Activated T-helper 17 cell treated with anti-CD3 and anti-CD28 coated beads, Interleukin-2, amount 50 U/mL, for 72 hours (primary cell): ENCODE measurements at regions not wholly inside any gene's neighbourhood (a gene's known extent, or its start where the extent isn't known, plus 50 kb on each side); places are given as distances from the start of the nearest gene placed in this dataset.
"Not testable (repeated sequence)": the region's sequence is repeated elsewhere in the genome, so short reads cannot be mapped to it uniquely, and the experiment has no call there.

Source experiments
- ATAC-seq: fragments of 150-1000 bp; cut with Tn5 transposase; replicated peaks from 2 replicates; pipeline ENCODE4 v1.10.0; 2021; ENCODE audit warnings: mild to moderate bottlenecking, moderate library complexity
- H3K27ac Mint-ChIP-seq: one replicate; pipeline ENCODE4 v1.8.0; 2022; ENCODE audit warnings: mixed read lengths
- H3K27me3 Mint-ChIP-seq: one replicate; pipeline ENCODE4 v1.8.0; 2022; ENCODE audit warnings: mixed read lengths
- H3K36me3 Mint-ChIP-seq: one replicate; pipeline ENCODE4 v1.8.0; 2022; ENCODE audit warnings: low read depth, mild to moderate bottlenecking, mixed read lengths
- H3K4me1 Mint-ChIP-seq: one replicate; pipeline ENCODE4 v1.8.0; 2022; ENCODE audit warnings: mixed read lengths
- H3K4me3 Mint-ChIP-seq: one replicate; pipeline ENCODE4 v1.8.0; 2022; ENCODE audit warnings: mild to moderate bottlenecking, mixed read lengths
- H3K9me3 Mint-ChIP-seq: one replicate; pipeline ENCODE4 v1.8.0; 2022; ENCODE audit warnings: mixed read lengths

- H3K9me3 Mint-ChIP-seq: no peaks in the 10 kb centered on the region
These were observed 76.8 kb upstream of the RTL6 start for GRCh38 chr22:44574640-44575380.

GRCh38 chr22:44574057-44574639 lies 76.1 kb upstream of the RTL6 start:
- Mint-ChIP-seq H3K27me3 (peaks cover 30% of the 10 kb centered on the region), H3K4me1 (no peaks in the 10 kb centered on the region), H3K4me3 (no peak overlapping the region), H3K36me3 (no peaks in the 10 kb centered on the region), H3K27ac (no peak overlapping the region), H3K9me3 (no peaks in the 10 kb centered on the region)
- ATAC-seq: no peak

More at GRCh38 chr22:44574640-44575380, 76.8 kb upstream of the RTL6 start:
- H3K27ac Mint-ChIP-seq: no peak overlapping the region
- peaks cover 28% of the 10 kb centered on the region for H3K27me3 Mint-ChIP-seq
- H3K4me3 Mint-ChIP-seq: no peak overlapping the region
- H3K4me1 Mint-ChIP-seq: no peaks in the 10 kb centered on the region
- no peak for ATAC-seq
- no peaks in the 10 kb centered on the region for H3K36me3 Mint-ChIP-seq

GRCh38 chr22:44573451-44573850 lies 75.4 kb upstream of the RTL6 start:
- no peak overlapping the region for H3K27ac Mint-ChIP-seq
- peaks cover 32% of the 10 kb centered on the region for H3K27me3 Mint-ChIP-seq
- no peak overlapping the region for H3K4me3 Mint-ChIP-seq
- ATAC-seq: no peak
- no peaks in the 10 kb centered on the region for H3K36me3 Mint-ChIP-seq
- no peaks in the 10 kb centered on the region for H3K9me3 Mint-ChIP-seq
- H3K4me1 Mint-ChIP-seq: no peaks in the 10 kb centered on the region

GRCh38 chr22:44572414-44573207 lies 74.6 kb upstream of the RTL6 start:
- Mint-ChIP-seq H3K9me3 (no peaks in the 10 kb centered on the region), H3K36me3 (no peaks in the 10 kb centered on the region), H3K27me3 (peaks cover 34% of the 10 kb centered on the region), H3K27ac (no peak overlapping the region), H3K4me3 (no peak overlapping the region), H3K4me1 (no peaks in the 10 kb centered on the region)
- no peak for ATAC-seq

- no peaks in the 10 kb centered on the region for H3K36me3 Mint-ChIP-seq
These were observed 73.8 kb upstream of the RTL6 start for GRCh38 chr22:44571566-44572413.

GRCh38 chr22:44570476-44571445 lies 72.7 kb upstream of the RTL6 start:
- no peaks in the 10 kb centered on the region for H3K9me3 Mint-ChIP-seq
- peaks cover 25% of the 10 kb centered on the region for H3K27me3 Mint-ChIP-seq
- no peak overlapping the region for H3K4me3 Mint-ChIP-seq
- H3K36me3 Mint-ChIP-seq: no peaks in the 10 kb centered on the region
- H3K4me1 Mint-ChIP-seq: no peaks in the 10 kb centered on the region
- H3K27ac Mint-ChIP-seq: no peak overlapping the region
- no peak for ATAC-seq

More at GRCh38 chr22:44571566-44572413, 73.8 kb upstream of the RTL6 start:
- Mint-ChIP-seq H3K9me3 (no peaks in the 10 kb centered on the region), H3K4me3 (no peak overlapping the region), H3K27me3 (peaks cover 31% of the 10 kb centered on the region), H3K27ac (no peak overlapping the region), H3K4me1 (no peaks in the 10 kb centered on the region)
- ATAC-seq: no peak

- no peak overlapping the region for H3K4me3 Mint-ChIP-seq
- H3K27ac Mint-ChIP-seq: no peak overlapping the region
- no peaks in the 10 kb centered on the region for H3K9me3 Mint-ChIP-seq
- H3K36me3 Mint-ChIP-seq: no peaks in the 10 kb centered on the region
- no peak for ATAC-seq
- H3K27me3 Mint-ChIP-seq: peaks cover 18% of the 10 kb centered on the region
- H3K4me1 Mint-ChIP-seq: no peaks in the 10 kb centered on the region
These were observed 71.5 kb upstream of the RTL6 start for GRCh38 chr22:44569561-44569991.

GRCh38 chr22:44567846-44568493 lies 69.9 kb upstream of the RTL6 start:
- no peaks in the 10 kb centered on the region for H3K9me3 Mint-ChIP-seq
- no peaks in the 10 kb centered on the region for H3K36me3 Mint-ChIP-seq
- no peaks in the 10 kb centered on the region for H3K4me1 Mint-ChIP-seq
- ATAC-seq: no peak
- H3K27ac Mint-ChIP-seq: no peak overlapping the region
- H3K27me3 Mint-ChIP-seq: peaks cover 14% of the 10 kb centered on the region
- no peak overlapping the region for H3K4me3 Mint-ChIP-seq

GRCh38 chr22:44567378-44567841 lies 69.4 kb upstream of the RTL6 start:
- H3K4me3 Mint-ChIP-seq, H3K4me1 Mint-ChIP-seq, H3K36me3 Mint-ChIP-seq, H3K9me3 Mint-ChIP-seq, ATAC-seq, H3K27ac Mint-ChIP-seq: not testable (repeated sequence)
- peaks cover 14% of the 10 kb centered on the region for H3K27me3 Mint-ChIP-seq

GRCh38 chr22:44566911-44567310 lies 68.9 kb upstream of the RTL6 start:
- H3K9me3 Mint-ChIP-seq: no peaks in the 10 kb centered on the region
- peaks cover 14% of the 10 kb centered on the region for H3K27me3 Mint-ChIP-seq
- H3K4me3 Mint-ChIP-seq: no peak overlapping the region
- H3K36me3 Mint-ChIP-seq: no peaks in the 10 kb centered on the region
- no peak overlapping the region for H3K27ac Mint-ChIP-seq
- no peaks in the 10 kb centered on the region for H3K4me1 Mint-ChIP-seq
- ATAC-seq: no peak

- H3K4me3 Mint-ChIP-seq, H3K9me3 Mint-ChIP-seq: not testable (repeated sequence)
These were observed 64.6 kb upstream of the RTL6 start for GRCh38 chr22:44562651-44563050.

GRCh38 chr22:44561139-44561840 lies 63.3 kb upstream of the RTL6 start:
- no peak overlapping the region for H3K27ac Mint-ChIP-seq
- H3K36me3 Mint-ChIP-seq: no peaks in the 10 kb centered on the region
- no peak for ATAC-seq
- peaks cover 6% of the 10 kb centered on the region for H3K27me3 Mint-ChIP-seq
- H3K9me3 Mint-ChIP-seq: no peaks in the 10 kb centered on the region
- no peaks in the 10 kb centered on the region for H3K4me1 Mint-ChIP-seq
- no peak overlapping the region for H3K4me3 Mint-ChIP-seq

More at GRCh38 chr22:44562651-44563050, 64.6 kb upstream of the RTL6 start:
- not testable (repeated sequence) for ATAC-seq, H3K27me3 Mint-ChIP-seq, H3K36me3 Mint-ChIP-seq, H3K4me1 Mint-ChIP-seq, H3K27ac Mint-ChIP-seq
